H9 (cell line): ENCODE measurements at regions not wholly inside any gene's neighbourhood (a gene's known extent, or its start where the extent isn't known, plus 50 kb on each side); places are given as distances from the start of the nearest gene placed in this dataset.

Experiments
- DNase-seq: peaks from one replicate; pipeline ENCODE4 v3.0.0-alpha.2; 2017
- H2AFZ ChIP-seq: one replicate; pipeline ENCODE4 v1.6.1; 2013; ENCODE audit warnings: mild to moderate bottlenecking, low read length, control low read depth, moderate library complexity
- H2AK5ac ChIP-seq: 2 replicates; pipeline ENCODE4 v1.6.1; 2013; ENCODE audit warnings: low read length, control low read depth, mixed read lengths; ENCODE audit not compliant: insufficient read length
- H2BK120ac ChIP-seq: one replicate; pipeline ENCODE4 v1.6.1; 2013; ENCODE audit warnings: low read depth, mild to moderate bottlenecking, low read length, control low read depth, inconsistent platforms; ENCODE audit not compliant: poor library complexity, severe bottlenecking
- H2BK12ac ChIP-seq: 2 replicates; pipeline ENCODE4 v1.6.1; 2013; ENCODE audit warnings: low read length, control low read depth, mixed read lengths, low read depth; ENCODE audit not compliant: insufficient read length
- H2BK15ac ChIP-seq: 2 replicates; pipeline ENCODE4 v1.6.1; 2013; ENCODE audit warnings: low read depth, low read length, control low read depth
- H2BK20ac ChIP-seq: one replicate; pipeline ENCODE4 v1.6.1; 2013; ENCODE audit warnings: low read depth, mild to moderate bottlenecking, low read length, control low read depth, inconsistent platforms; ENCODE audit not compliant: poor library complexity, severe bottlenecking
- H2BK5ac ChIP-seq: 2 replicates; pipeline ENCODE4 v1.6.1; 2013; ENCODE audit warnings: low read length, control low read depth, mixed read lengths; ENCODE audit not compliant: insufficient read length
- H3K14ac ChIP-seq: 2 replicates; pipeline ENCODE4 v1.6.1; 2013; ENCODE audit warnings: low read length, control low read depth; ENCODE audit not compliant: insufficient read depth
- H3K18ac ChIP-seq: 2 replicates; pipeline ENCODE4 v1.6.1; 2013; ENCODE audit warnings: low read depth, mild to moderate bottlenecking, mixed read lengths, low read length, control low read depth; ENCODE audit not compliant: insufficient read length
- H3K23ac ChIP-seq: 2 replicates; pipeline ENCODE4 v1.6.1; 2013; ENCODE audit warnings: low read length, control low read depth, mixed read lengths, low read depth; ENCODE audit not compliant: insufficient read length
- H3K23me2 ChIP-seq: 2 replicates; pipeline ENCODE4 v1.6.1; 2013; ENCODE audit warnings: low read depth, mild to moderate bottlenecking, mixed read lengths, low read length, control low read depth; ENCODE audit not compliant: insufficient read length, poor library complexity, severe bottlenecking
- H3K27ac ChIP-seq: 2 replicates; pipeline ENCODE4 v1.5.1; 2013; ENCODE audit warnings: low read length, control low read depth, mixed read lengths, low read depth; ENCODE audit not compliant: insufficient read length
- H3K27me3 ChIP-seq: 2 replicates; pipeline ENCODE4 v1.6.1; 2013; ENCODE audit warnings: low read length, control low read depth, inconsistent platforms; ENCODE audit not compliant: insufficient read depth
- H3K4ac ChIP-seq: 2 replicates; pipeline ENCODE4 v1.6.1; 2013; ENCODE audit warnings: low read depth, mild to moderate bottlenecking, control low read depth, inconsistent platforms, low read length, moderate library complexity
- H3K4me1 ChIP-seq: 2 replicates; pipeline ENCODE4 v1.6.1; 2013; ENCODE audit warnings: low read length, control low read depth, inconsistent platforms; ENCODE audit not compliant: insufficient read depth
- H3K4me2 ChIP-seq: 2 replicates; pipeline ENCODE4 v1.6.1; 2013; ENCODE audit warnings: low read length, control low read depth, mixed read lengths; ENCODE audit not compliant: insufficient read length, insufficient read depth
- H3K56ac ChIP-seq: 2 replicates; pipeline ENCODE4 v1.6.1; 2013; ENCODE audit warnings: low read depth, mild to moderate bottlenecking, mixed read lengths, low read length, control low read depth; ENCODE audit not compliant: insufficient read length
- H3K79me1 ChIP-seq: 2 replicates; pipeline ENCODE4 v1.6.1; 2013; ENCODE audit warnings: low read depth, mild to moderate bottlenecking, moderate library complexity, low read length, control low read depth, inconsistent platforms; ENCODE audit not compliant: insufficient read depth, poor library complexity, severe bottlenecking
- H3K79me2 ChIP-seq: 2 replicates; pipeline ENCODE4 v1.6.1; 2013; ENCODE audit warnings: low read length, control low read depth, inconsistent platforms; ENCODE audit not compliant: insufficient read depth
- H3K9ac ChIP-seq: 2 replicates; pipeline ENCODE4 v1.6.1; 2013; ENCODE audit warnings: low read length, control low read depth, mixed read lengths; ENCODE audit not compliant: insufficient read length; ENCODE audit errors: extremely low read depth
- H3K9me3 ChIP-seq: one replicate; pipeline ENCODE4 v1.6.1; 2013; ENCODE audit warnings: low read depth, low read length, inconsistent platforms; ENCODE audit not compliant: control insufficient read depth
- H3T11ph ChIP-seq: one replicate; pipeline ENCODE4 v1.6.1; 2013; ENCODE audit warnings: mild to moderate bottlenecking, low read length, control low read depth, inconsistent platforms
- H4K20me1 ChIP-seq: one replicate; pipeline ENCODE4 v1.6.1; 2013; ENCODE audit not compliant: control insufficient read depth, insufficient read length, insufficient read depth
- H4K5ac ChIP-seq: 2 replicates; pipeline ENCODE4 v1.6.1; 2013; ENCODE audit warnings: low read depth, mild to moderate bottlenecking, mixed read lengths, low read length, control low read depth; ENCODE audit not compliant: insufficient read length
- H4K8ac ChIP-seq: replicated peaks from 2 replicates; pipeline ENCODE4 v1.6.1; 2013; ENCODE audit warnings: low read length, control low read depth, mixed read lengths, low read depth; ENCODE audit not compliant: insufficient read length
- H4K91ac ChIP-seq: 2 replicates; pipeline ENCODE4 v1.6.1; 2013; ENCODE audit warnings: low read depth, mild to moderate bottlenecking, moderate library complexity, mixed read lengths, low read length, control low read depth; ENCODE audit not compliant: insufficient read length
- H3K27ac Mint-ChIP-seq, 3 experiments: 2 replicates in 2 of 3; 3 replicates in 1 of 3; pipeline ENCODE4 v1.8.0; 2020 to 2021; ENCODE audit warnings: mixed read lengths in 3 of 3, mild to moderate bottlenecking in 1 of 3, moderate library complexity in 1 of 3
- H3K27me3 Mint-ChIP-seq: 2 replicates; pipeline ENCODE4 v1.8.0; 2021; ENCODE audit warnings: low read depth, mild to moderate bottlenecking, moderate library complexity, mixed read lengths
- H3K36me3 Mint-ChIP-seq, 3 experiments: 2 replicates in 2 of 3; 3 replicates in 1 of 3; pipeline ENCODE4 v1.8.0; 2020 to 2021; ENCODE audit warnings: low read depth in 3 of 3, mixed read lengths in 3 of 3; ENCODE audit not compliant: insufficient read depth in 1 of 3
- H3K4me1 Mint-ChIP-seq, 2 experiments: 2 replicates each; pipeline ENCODE4 v1.8.0; 2020; ENCODE audit warnings: mixed read lengths in 2 of 2
- H3K4me3 Mint-ChIP-seq, 2 experiments: 2 replicates in 1 of 2; 3 replicates in 1 of 2; pipeline ENCODE4 v1.8.0; 2020 to 2021; ENCODE audit warnings: mild to moderate bottlenecking in 2 of 2, mixed read lengths in 2 of 2, moderate library complexity in 1 of 2
- H3K9me3 Mint-ChIP-seq, 2 experiments: 2 replicates in 1 of 2; 3 replicates in 1 of 2; pipeline ENCODE4 v1.8.0; 2020; ENCODE audit warnings: mild to moderate bottlenecking in 2 of 2, mixed read lengths in 2 of 2, moderate library complexity in 1 of 2
- CTCF ChIP-seq: fragments of 200-600 bp; sonication (generic); conservative IDR thresholded peaks from 3 replicates; pipeline ENCODE4 v1.8.0; 2021; ENCODE audit warnings: antibody characterized with exemption, mild to moderate bottlenecking
- WGBS: extraction: QIAGEN DNeasy Blood & Tissue Kit; methylation state at CpG from one replicate; pipeline ENCODE4 v1.1.7; 2013; ENCODE audit warnings: missing lambda C conversion rate, low lambda C conversion rate, mixed read lengths; ENCODE audit not compliant: insufficient read length; ENCODE audit errors: extremely low coverage; 5-methylcytosine and 5-hydroxymethylcytosine counted together

- H3K27ac ChIP-seq: no peak overlapping the region
- no peak for DNase-seq
- H3K27ac Mint-ChIP-seq: no peak overlapping the region
- no peaks in the 10 kb centered on the region for H3K36me3 Mint-ChIP-seq
- no peak overlapping the region for H2BK5ac ChIP-seq
- no peak overlapping the region for H3K4me2 ChIP-seq
- H3K23me2 ChIP-seq: no peaks in the 10 kb centered on the region
- no peak overlapping the region for H2AFZ ChIP-seq
- H4K91ac ChIP-seq: no peak overlapping the region
- no peak overlapping the region for H3K18ac ChIP-seq
- no peak overlapping the region for H4K5ac ChIP-seq
- H2BK20ac ChIP-seq: no peak overlapping the region
- no peaks in the 10 kb centered on the region for H3K79me2 ChIP-seq
- TF ChIP-seq CTCF: no peak
- no peak overlapping the region for H2AK5ac ChIP-seq
- no peaks in the 10 kb centered on the region for H3K9me3 Mint-ChIP-seq
- no peak overlapping the region for H3K9ac ChIP-seq
- no peak overlapping the region for H3K4ac ChIP-seq
- no peaks in the 10 kb centered on the region for H3K9me3 ChIP-seq
- H2BK120ac ChIP-seq: no peak overlapping the region
- H3K27me3 ChIP-seq: no peaks in the 10 kb centered on the region
- H3K56ac ChIP-seq: no peak overlapping the region
- H4K20me1 ChIP-seq: no peaks in the 10 kb centered on the region
- no CpG with 5 or more reads among the region's 1 CpG for WGBS
- no peak overlapping the region for H3T11ph ChIP-seq
- H3K4me1 Mint-ChIP-seq: peaks cover 31 to 43% of the 10 kb centered on the region in 2 experiments
- no peaks in the 10 kb centered on the region for H3K27me3 Mint-ChIP-seq
- no peak overlapping the region for H2BK15ac ChIP-seq
- H3K14ac ChIP-seq: no peak overlapping the region
- H3K23ac ChIP-seq: no peak overlapping the region
- no peak overlapping the region for H2BK12ac ChIP-seq
- H3K79me1 ChIP-seq: no peaks in the 10 kb centered on the region
- H3K4me1 ChIP-seq: no peaks in the 10 kb centered on the region; the same call in 1 of the 2 replicates
- no peak overlapping the region for H3K4me3 Mint-ChIP-seq
- H4K8ac ChIP-seq: no peak overlapping the region
These were observed 62.2 kb upstream of the ZDHHC17 start for GRCh38 chr12:76701690-76702089.
